HUES48 (cell line): ENCODE measurements at regions not wholly inside any gene's neighbourhood (a gene's known extent, or its start where the extent isn't known, plus 50 kb on each side); places are given as distances from the start of the nearest gene placed in this dataset.

Experiments
- H3K27ac ChIP-seq: one replicate; pipeline ENCODE4 v1.7.0; 2013; ENCODE audit warnings: low read depth, low read length, inconsistent platforms
- H3K27me3 ChIP-seq: 2 replicates; pipeline ENCODE4 v1.6.1; 2013; ENCODE audit warnings: mild to moderate bottlenecking, low read length; ENCODE audit not compliant: control insufficient read depth, insufficient read depth
- H3K36me3 ChIP-seq: 2 replicates; pipeline ENCODE4 v1.6.1; 2013; ENCODE audit warnings: low read length; ENCODE audit not compliant: control insufficient read depth, insufficient read depth
- H3K4me1 ChIP-seq: 2 replicates; pipeline ENCODE4 v1.6.1; 2013; ENCODE audit warnings: mild to moderate bottlenecking, low read length; ENCODE audit not compliant: control insufficient read depth, insufficient read depth
- H3K4me3 ChIP-seq: 2 replicates; pipeline ENCODE4 v1.5.1; 2013; ENCODE audit warnings: mild to moderate bottlenecking, low read depth, low read length
- H3K9ac ChIP-seq: 2 replicates; pipeline ENCODE4 v1.6.1; 2013; ENCODE audit warnings: mild to moderate bottlenecking, low read depth, low read length, moderate library complexity
- H3K9me3 ChIP-seq: 2 replicates; pipeline ENCODE4 v1.6.1; 2013; ENCODE audit warnings: low read length; ENCODE audit not compliant: control insufficient read depth, insufficient read depth

DNA sequence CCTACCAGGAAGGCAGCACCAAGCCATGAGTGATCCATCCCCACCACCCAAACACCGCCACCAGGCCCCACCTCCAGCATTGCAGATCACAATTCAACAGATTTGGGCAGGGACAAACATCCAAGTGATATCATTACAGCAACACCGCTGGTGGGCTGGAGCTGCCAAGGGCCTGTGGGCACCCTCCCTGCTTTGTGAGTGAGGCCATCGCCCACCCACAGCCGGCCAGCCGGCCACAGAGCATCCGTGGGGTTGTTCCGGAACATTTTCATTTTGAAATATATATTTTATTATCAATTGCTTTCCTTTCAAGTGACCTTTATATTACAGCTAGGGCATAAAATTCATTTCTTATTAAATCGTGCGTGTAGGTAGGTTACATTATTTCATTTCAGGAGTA, 286.0 kb upstream of the CDH4 start:
- Histone ChIP-seq H3K9ac (no peak overlapping the region), H3K4me1 (peaks cover 13% of the 10 kb centered on the region; the same call in 1 of the 2 replicates), H3K4me3 (no peak overlapping the region), H3K36me3 (no peaks in the 10 kb centered on the region), H3K27me3 (peaks cover 32% of the 10 kb centered on the region), H3K9me3 (no peaks in the 10 kb centered on the region), H3K27ac (no peak overlapping the region)

DNA sequence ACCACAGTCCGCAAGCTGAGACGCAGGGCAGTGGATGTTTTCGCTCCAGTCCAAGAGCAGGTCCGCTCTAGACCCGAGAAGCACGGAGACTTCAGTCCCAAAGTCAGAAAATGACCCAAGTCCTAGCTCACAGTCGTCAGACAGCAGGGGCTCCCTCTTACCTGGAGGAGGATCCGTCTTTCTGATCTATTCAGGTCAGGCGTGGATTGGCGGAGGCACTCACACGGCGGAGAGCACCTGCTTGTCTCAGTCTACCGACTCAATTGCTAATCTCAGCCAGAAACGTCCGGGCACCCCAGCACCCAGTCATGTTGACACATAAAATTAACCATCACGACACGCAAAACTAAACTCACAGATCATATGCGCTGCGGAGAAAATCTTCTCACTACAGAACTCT, 285.3 kb upstream of the CDH4 start:
- H3K36me3 ChIP-seq = no peaks in the 10 kb centered on the region
- H3K27me3 ChIP-seq = peaks cover 32% of the 10 kb centered on the region
- no peak overlapping the region for H3K27ac ChIP-seq
- H3K9ac ChIP-seq = no peak overlapping the region
- H3K9me3 ChIP-seq = no peaks in the 10 kb centered on the region
- peaks cover 13% of the 10 kb centered on the region; the same call in 1 of the 2 replicates for H3K4me1 ChIP-seq
- H3K4me3 ChIP-seq = no peak overlapping the region

DNA sequence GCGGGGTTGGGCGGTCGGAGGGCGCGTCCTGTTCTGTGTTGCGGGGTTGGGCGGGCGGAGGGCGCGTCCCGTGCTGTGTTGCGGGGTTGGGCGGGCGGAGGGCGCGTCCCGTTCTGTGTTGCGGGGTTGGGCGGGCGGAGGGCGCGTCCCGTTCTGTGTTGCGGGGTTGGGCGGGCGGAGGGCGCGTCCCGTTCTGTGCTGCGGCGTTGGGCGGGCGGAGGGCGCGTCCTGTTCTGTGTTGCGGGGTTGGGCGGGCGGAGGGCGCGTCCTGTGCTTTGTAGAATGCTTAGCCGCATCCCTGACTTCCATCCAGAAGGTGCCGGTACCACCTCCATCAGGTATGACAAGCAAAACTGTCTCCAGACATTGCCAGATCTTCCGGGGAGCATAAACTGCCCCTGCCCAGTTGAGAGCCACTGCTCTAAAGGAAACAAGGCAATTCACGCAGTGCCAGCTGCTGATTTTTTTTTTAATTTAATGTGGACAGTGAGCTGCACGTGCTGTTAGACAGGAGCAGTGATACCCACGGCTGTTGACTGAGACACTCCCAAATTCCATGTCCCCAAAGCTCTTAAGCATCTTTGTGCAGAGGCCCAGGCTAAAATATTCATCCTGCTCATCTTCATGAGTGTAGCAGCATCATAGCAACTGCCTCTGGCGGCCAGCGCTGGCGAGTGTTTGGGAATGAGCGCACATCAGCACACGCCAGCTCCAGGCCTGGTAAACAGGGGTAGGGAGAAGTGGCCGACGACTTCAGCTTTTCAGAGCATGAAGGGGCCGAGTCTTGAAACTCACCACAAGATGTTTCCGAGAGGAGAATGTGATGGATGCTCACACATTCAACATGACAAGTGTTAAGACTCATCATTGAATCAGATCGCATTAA, 284.4 kb upstream of the CDH4 start:
- no peaks in the 10 kb centered on the region for H3K36me3 ChIP-seq
- no peak overlapping the region for H3K4me3 ChIP-seq
- no peak overlapping the region for H3K27ac ChIP-seq
- H3K4me1 ChIP-seq = 0 out of 2 replicates have a peak, but pooled peaks cover 10% of the 10 kb centered on the region
- H3K27me3 ChIP-seq = peaks cover 32% of the 10 kb centered on the region
- no peak overlapping the region for H3K9ac ChIP-seq
- H3K9me3 ChIP-seq = no peaks in the 10 kb centered on the region

DNA sequence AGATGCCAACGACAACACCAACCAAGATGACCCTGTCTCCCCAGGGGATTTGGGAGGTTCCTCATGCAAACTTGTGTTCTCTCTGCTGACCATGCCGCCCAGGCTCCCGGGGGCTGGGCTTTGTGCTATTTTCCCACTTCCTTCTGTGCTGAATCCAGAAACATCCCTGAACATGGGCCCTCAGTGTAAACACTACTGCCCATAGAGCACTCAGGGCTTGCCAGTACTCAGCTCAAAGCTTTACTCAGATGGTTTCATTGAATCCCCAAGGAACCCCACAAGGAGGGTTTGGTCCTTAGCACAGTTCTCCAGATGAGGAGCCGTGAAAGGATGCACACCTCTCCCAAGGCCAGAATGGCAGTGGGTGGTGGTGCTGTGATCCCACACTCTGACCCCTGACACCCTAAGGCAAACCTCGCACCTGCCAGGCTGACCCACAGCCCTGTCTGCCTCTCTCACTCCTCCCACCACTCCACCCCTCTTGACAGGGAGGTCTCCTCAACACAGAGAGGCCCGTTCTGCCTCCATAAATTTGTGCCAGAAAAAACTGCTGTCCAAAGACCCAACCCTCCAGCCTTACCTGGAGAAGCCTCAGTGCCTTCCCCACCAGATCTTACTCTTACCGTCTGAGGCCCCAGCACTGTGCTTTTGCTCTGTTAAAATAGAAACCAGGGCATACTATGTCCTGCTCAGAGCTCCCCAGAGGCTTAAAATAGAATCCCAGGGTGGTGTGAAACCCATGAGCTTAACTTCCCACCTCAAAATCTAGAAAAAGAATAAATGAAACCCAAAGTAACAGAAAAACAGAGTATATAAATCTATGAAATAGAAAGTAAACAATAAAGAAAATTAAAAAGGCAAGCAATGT, 283.0 kb upstream of the CDH4 start:
- no peaks in the 10 kb centered on the region for H3K36me3 ChIP-seq
- H3K9me3 ChIP-seq = no peaks in the 10 kb centered on the region
- peaks cover 32% of the 10 kb centered on the region for H3K27me3 ChIP-seq
- no peak overlapping the region for H3K4me3 ChIP-seq
- H3K9ac ChIP-seq = no peak overlapping the region
- no peaks in the 10 kb centered on the region for H3K4me1 ChIP-seq
- H3K27ac ChIP-seq = no peak overlapping the region

DNA sequence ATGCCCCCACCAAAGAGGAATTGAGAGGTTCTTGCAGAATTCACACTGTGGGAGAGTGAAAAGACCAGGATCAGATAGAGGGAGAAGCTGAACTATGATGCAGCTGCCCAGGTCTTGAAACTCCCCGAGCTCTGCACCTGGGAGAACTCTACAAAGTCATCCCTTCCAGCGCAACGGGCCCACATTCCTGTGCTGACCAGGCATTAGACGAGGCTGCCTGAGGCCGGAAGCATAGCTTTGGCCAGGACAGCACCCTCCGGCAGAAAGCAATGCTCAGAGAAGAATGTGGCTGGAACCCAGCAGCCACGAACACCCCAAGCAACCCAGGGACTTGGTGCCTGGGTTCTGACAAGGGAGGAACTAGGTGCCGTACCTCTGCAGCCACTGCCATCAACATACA, 281.5 kb upstream of the CDH4 start:
- H3K4me1 ChIP-seq = no peaks in the 10 kb centered on the region
- no peaks in the 10 kb centered on the region for H3K9me3 ChIP-seq
- H3K36me3 ChIP-seq = no peaks in the 10 kb centered on the region
- peaks cover 28% of the 10 kb centered on the region for H3K27me3 ChIP-seq
- no peak overlapping the region for H3K27ac ChIP-seq
- no peak overlapping the region for H3K9ac ChIP-seq
- H3K4me3 ChIP-seq = no peak overlapping the region

DNA sequence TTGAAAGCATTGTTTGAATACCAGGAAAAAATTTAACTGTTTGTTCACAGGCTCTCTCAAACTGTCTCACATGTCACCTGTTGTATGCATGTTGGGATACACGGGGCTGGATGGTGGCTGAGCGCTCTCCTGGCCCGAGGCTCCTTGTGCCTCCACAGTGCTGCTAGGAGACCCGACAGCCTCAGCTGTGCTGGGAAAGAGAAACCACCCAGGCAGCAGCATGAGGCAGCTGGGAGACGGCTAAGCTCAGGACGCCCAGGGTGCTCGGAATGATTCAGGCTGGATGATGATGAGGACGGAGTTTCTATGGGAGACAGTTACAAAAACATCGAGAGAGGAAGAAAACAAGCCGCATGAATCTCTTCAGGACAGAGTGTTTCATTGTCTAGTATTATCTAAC, 278.0 kb upstream of the CDH4 start:
- H3K9ac ChIP-seq = no peak overlapping the region
- no peaks in the 10 kb centered on the region for H3K4me1 ChIP-seq
- H3K4me3 ChIP-seq = no peak overlapping the region
- peaks cover 9% of the 10 kb centered on the region for H3K27me3 ChIP-seq
- no peaks in the 10 kb centered on the region for H3K9me3 ChIP-seq
- H3K36me3 ChIP-seq = no peaks in the 10 kb centered on the region
- H3K27ac ChIP-seq = no peak overlapping the region

DNA sequence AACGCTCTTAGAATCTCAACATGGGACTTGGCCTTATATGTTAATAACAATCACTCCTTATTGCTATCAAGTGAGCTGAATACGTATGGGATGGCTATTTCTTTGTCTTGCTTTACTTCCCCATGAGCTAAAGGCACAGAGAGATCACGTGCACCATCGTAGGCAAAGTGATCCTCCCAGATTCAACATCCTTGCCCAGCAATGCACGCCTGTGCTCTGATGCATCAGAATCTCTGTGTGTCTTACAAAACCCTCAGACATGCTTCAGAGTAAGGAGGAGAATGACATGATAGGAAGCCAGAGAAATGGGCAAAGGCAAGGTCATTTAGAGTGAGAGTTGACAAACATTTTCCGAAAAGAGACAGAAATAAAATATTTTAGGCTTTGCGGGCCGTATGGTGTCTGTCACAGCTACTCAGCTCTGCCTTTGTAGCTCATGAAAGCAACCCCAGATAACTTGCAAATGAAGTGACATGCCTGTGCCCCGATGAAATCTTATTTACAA, 277.6 kb upstream of the CDH4 start:
- H3K9me3 ChIP-seq = no peaks in the 10 kb centered on the region
- H3K9ac ChIP-seq = no peak overlapping the region
- peaks cover 7% of the 10 kb centered on the region for H3K27me3 ChIP-seq
- no peaks in the 10 kb centered on the region for H3K4me1 ChIP-seq
- H3K27ac ChIP-seq = no peak overlapping the region
- H3K4me3 ChIP-seq = no peak overlapping the region
- H3K36me3 ChIP-seq = no peaks in the 10 kb centered on the region

DNA sequence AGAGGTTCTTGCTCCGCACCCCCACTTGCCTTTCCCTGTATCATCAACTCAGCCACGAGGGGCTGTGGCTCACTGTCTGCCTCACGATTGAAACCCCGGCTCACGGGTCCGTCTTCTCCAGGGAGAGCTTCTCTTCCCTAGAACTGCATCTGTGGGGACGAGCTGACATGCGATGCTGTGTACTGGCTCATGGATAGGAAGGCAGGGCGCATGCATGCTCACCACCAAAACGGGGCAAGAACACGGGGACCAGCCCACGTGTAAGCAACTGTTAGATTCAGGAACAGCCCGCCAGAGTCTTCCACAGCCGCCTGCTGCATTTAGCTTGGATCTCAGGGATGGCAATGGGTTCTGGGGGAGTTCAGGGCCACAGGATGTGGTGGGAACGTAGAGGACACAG, 275.9 kb upstream of the CDH4 start:
- Histone ChIP-seq H3K27ac (no peak overlapping the region), H3K9ac (no peak overlapping the region), H3K9me3 (peaks cover 6% of the 10 kb centered on the region; the same call in 1 of the 2 replicates), H3K4me1 (no peaks in the 10 kb centered on the region), H3K4me3 (no peak overlapping the region), H3K36me3 (no peaks in the 10 kb centered on the region), H3K27me3 (no peaks in the 10 kb centered on the region; the same call in 1 of the 2 replicates)

DNA sequence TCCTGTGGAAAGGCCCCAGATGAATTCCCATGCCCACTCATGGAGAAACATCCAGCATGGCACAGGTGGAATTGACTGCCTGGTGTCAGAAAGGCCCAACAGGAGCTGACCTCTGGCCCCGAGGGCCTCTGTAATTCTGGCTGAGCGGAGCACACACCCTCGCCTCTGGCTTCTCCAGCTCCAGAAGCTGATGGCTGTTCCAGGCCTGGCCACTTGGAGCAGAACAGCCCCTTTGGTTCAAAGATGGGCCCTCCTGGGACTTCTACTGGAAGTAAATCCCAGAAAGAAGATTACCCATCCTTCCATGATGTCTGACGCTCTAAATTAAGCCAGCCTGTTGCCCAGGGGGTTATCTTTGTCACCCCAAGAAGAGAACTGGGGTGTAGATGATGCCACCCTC, 275.1 kb upstream of the CDH4 start:
- Histone ChIP-seq H3K9me3 (peaks cover 6% of the 10 kb centered on the region; the same call in 1 of the 2 replicates), H3K4me1 (no peaks in the 10 kb centered on the region), H3K27ac (no peak overlapping the region), H3K36me3 (no peaks in the 10 kb centered on the region), H3K4me3 (no peak overlapping the region), H3K27me3 (no peaks in the 10 kb centered on the region; the same call in 1 of the 2 replicates), H3K9ac (no peak overlapping the region)

DNA sequence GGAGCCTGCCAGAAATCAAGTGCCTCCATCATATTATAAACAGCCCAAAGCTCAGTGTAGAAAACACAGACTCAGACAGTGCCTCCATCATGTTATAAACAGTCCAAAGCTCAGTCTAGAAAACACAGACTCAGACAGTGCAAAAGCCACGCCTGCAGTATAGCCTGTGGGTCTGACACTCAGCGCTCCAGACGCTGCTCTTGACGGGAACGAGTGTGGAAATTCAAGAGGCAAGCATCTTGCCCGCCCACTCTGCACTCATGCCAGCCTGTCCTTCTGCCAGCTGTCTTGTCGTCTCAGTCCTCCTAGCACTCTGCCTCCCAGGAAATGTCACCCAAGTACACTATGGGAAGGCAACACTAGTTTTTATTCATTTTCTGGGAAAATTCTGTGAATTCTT, 274.2 kb upstream of the CDH4 start:
- H3K27ac ChIP-seq = no peak overlapping the region
- no peaks in the 10 kb centered on the region; the same call in 1 of the 2 replicates for H3K27me3 ChIP-seq

More for the DNA sequence above, 274.2 kb upstream of the CDH4 start:
- Histone ChIP-seq H3K9ac (no peak overlapping the region), H3K36me3 (no peaks in the 10 kb centered on the region), H3K4me1 (no peaks in the 10 kb centered on the region), H3K9me3 (peaks cover 6% of the 10 kb centered on the region; the same call in 1 of the 2 replicates), H3K4me3 (no peak overlapping the region)
